ENCODE measurements at regions not wholly inside any gene's neighbourhood (a gene's known extent, or its start where the extent isn't known, plus 50 kb on each side); places are given as distances from the start of the nearest gene placed in this dataset.

- Histone ChIP-seq H3K27me3 (ENCODE audit: low read length) (peaks cover 71% of the 10 kb centered on the region), H3K9me2 (replicated peaks; ENCODE audit: low read length) (no peaks in the 10 kb centered on the region), H3K9ac (ENCODE audit: low read length) (no peak overlapping the region), H3K79me2 (ENCODE audit: low read length) (no peaks in the 10 kb centered on the region), H3K4me3 (ENCODE audit: low read length) (no peak overlapping the region), H3K4me2 (ENCODE audit: low read length) (no peak overlapping the region), H3K4me1 (ENCODE audit: insufficient read depth, low read length) (no peaks in the 10 kb centered on the region), H3K9me3 (ENCODE audit: low read length) (0 out of 2 replicates have a peak, but pooled peaks cover 3% of the 10 kb centered on the region), H4K20me1 (ENCODE audit: low read length) (no peaks in the 10 kb centered on the region), H3K27ac (ENCODE audit: low read length) (no peak overlapping the region), H2AFZ (ENCODE audit: low read length) (no peak overlapping the region), H3K36me3 (ENCODE audit: low read depth, low read length) (no peaks in the 10 kb centered on the region), H3F3A (ENCODE audit: low read length, unreplicated experiment) (no peaks in the 10 kb centered on the region)
- TF ChIP-seq EZH2phosphoT487 (IDR thresholded peaks at IDR 0.05; ENCODE audit: borderline replicate concordance, low read length) (no peak), CTCF (conservative IDR thresholded peaks at IDR 0.05; ENCODE audit: low read depth, low read length) (no peak), EZH2 (IDR thresholded peaks at IDR 0.05; ENCODE audit: low read length, unreplicated experiment) (no peak)
- ATAC-seq (no peak), DNase-seq (no peak)
- POLR2A ChIA-PET (ENCODE audit: unreplicated experiment) = no interaction called here
- intact Hi-C loops (cut with micrococcal nuclease) = no loop called here
- BruUV-seq (replicated peaks) = no TSS peak
- CTCF ChIA-PET = no interaction called here
Measured at GRCh38 chr1:5717031-5717682, 275.1 kb downstream of the NPHP4 start.

- POLR2A ChIA-PET (ENCODE audit: unreplicated experiment) = no interaction called here
Measured at GRCh38 chr1:5716126-5716525, 276.1 kb downstream of the NPHP4 start.

More at GRCh38 chr1:5716126-5716525, 276.1 kb downstream of the NPHP4 start:
- H3K9ac ChIP-seq (ENCODE audit: low read length) = no peak overlapping the region
- no peaks in the 10 kb centered on the region for H4K20me1 ChIP-seq (ENCODE audit: low read length)
- H3K9me2 ChIP-seq (replicated peaks; ENCODE audit: low read length) = no peaks in the 10 kb centered on the region
- no peak overlapping the region for H3K27ac ChIP-seq (ENCODE audit: low read length)
- peaks cover 74% of the 10 kb centered on the region for H3K27me3 ChIP-seq (ENCODE audit: low read length)
- CTCF ChIA-PET = no interaction called here
- no peak for TF ChIP-seq CTCF (conservative IDR thresholded peaks at IDR 0.05; ENCODE audit: low read depth, low read length)
- no peak for TF ChIP-seq EZH2phosphoT487 (IDR thresholded peaks at IDR 0.05; ENCODE audit: borderline replicate concordance, low read length)
- TF ChIP-seq EZH2 (IDR thresholded peaks at IDR 0.05; ENCODE audit: low read length, unreplicated experiment) = no peak
- H3K4me2 ChIP-seq (ENCODE audit: low read length) = no peak overlapping the region
- intact Hi-C loops (cut with micrococcal nuclease) = no loop called here
- ATAC-seq = no peak
- H3K4me3 ChIP-seq (ENCODE audit: low read length) = no peak overlapping the region
- H3K9me3 ChIP-seq (ENCODE audit: low read length) = no peaks in the 10 kb centered on the region
- no peaks in the 10 kb centered on the region for H3K79me2 ChIP-seq (ENCODE audit: low read length)
- H3F3A ChIP-seq (ENCODE audit: low read length, unreplicated experiment) = no peaks in the 10 kb centered on the region
- no peak for DNase-seq
- H2AFZ ChIP-seq (ENCODE audit: low read length) = no peak overlapping the region
- no TSS peak for BruUV-seq (replicated peaks)
- no peaks in the 10 kb centered on the region for H3K4me1 ChIP-seq (ENCODE audit: insufficient read depth, low read length)
- H3K36me3 ChIP-seq (ENCODE audit: low read depth, low read length) = no peaks in the 10 kb centered on the region
